Neural cell (in vitro differentiated cells): ENCODE measurements at regions not wholly inside any gene's neighbourhood (a gene's known extent, or its start where the extent isn't known, plus 50 kb on each side); places are given as distances from the start of the nearest gene placed in this dataset.

Experiments
- H2AFZ ChIP-seq: fragments of 200-600, 300-800 bp; sonication (generic), shearing (Covaris generic); 2 replicates; pipeline ENCODE4 v1.6.0; 2014; ENCODE audit warnings: low read depth, mild to moderate bottlenecking, antibody characterized with exemption, low read length, moderate library complexity
- H3F3A ChIP-seq: fragments of 200-600 bp; shearing (Covaris generic); 2 replicates; pipeline ENCODE4 v1.6.1; 2016; ENCODE audit warnings: mild to moderate bottlenecking, moderate library complexity, mixed read lengths, antibody characterized with exemption, low read length; ENCODE audit not compliant: insufficient read depth, poor library complexity, severe bottlenecking
- H3K27ac ChIP-seq: fragments of 200-600, 300-800 bp; sonication (generic), shearing (Covaris generic); 2 replicates; pipeline ENCODE4 v1.5.1; 2014; ENCODE audit warnings: mild to moderate bottlenecking, low read length, moderate library complexity
- H3K27me3 ChIP-seq: fragments of 300-800, 200-600 bp; sonication (generic), shearing (Covaris generic); 2 replicates; pipeline ENCODE4 v1.6.0; 2014; ENCODE audit warnings: mild to moderate bottlenecking, low read depth, low read length, moderate library complexity; ENCODE audit not compliant: insufficient read depth
- H3K36me3 ChIP-seq: fragments of 300-800, 200-600 bp; sonication (generic), shearing (Covaris generic); 2 replicates; pipeline ENCODE4 v1.5.1; 2014; ENCODE audit warnings: mild to moderate bottlenecking, antibody characterized with exemption, low read length, moderate library complexity; ENCODE audit not compliant: insufficient read depth
- H3K4me2 ChIP-seq: fragments of 300-800, 200-600 bp; sonication (generic), shearing (Covaris generic); 2 replicates; pipeline ENCODE4 v1.6.0; 2014; ENCODE audit warnings: mild to moderate bottlenecking, low read length
- H3K4me3 ChIP-seq: fragments of 300-800, 200-600 bp; sonication (generic), shearing (Covaris generic); 2 replicates; pipeline ENCODE4 v1.5.1; 2014; ENCODE audit warnings: mild to moderate bottlenecking, low read length, moderate library complexity
- H3K79me2 ChIP-seq: fragments of 200-600 bp; shearing (Covaris generic); replicated peaks from 2 replicates; pipeline ENCODE4 v1.6.0; 2014; ENCODE audit warnings: mild to moderate bottlenecking, low read length, moderate library complexity; ENCODE audit not compliant: insufficient read depth
- H3K9ac ChIP-seq: fragments of 300-800, 200-600 bp; sonication (generic), shearing (Covaris generic); 2 replicates; pipeline ENCODE4 v1.6.1; 2016; ENCODE audit warnings: mild to moderate bottlenecking, low read length, mixed read lengths
- H3K9me2 ChIP-seq: fragments of 200-600 bp; shearing (Covaris generic); 2 replicates; pipeline ENCODE4 v1.6.1; 2016; ENCODE audit warnings: mild to moderate bottlenecking, low read length, mixed read lengths; ENCODE audit not compliant: insufficient read depth
- H3K9me3 ChIP-seq: fragments of 200-600, 300-800 bp; sonication (generic), shearing (Covaris generic); 2 replicates; pipeline ENCODE4 v1.6.1; 2016; ENCODE audit warnings: mild to moderate bottlenecking, mixed run types, low read length, moderate library complexity, mixed read lengths
- H4K20me1 ChIP-seq: fragments of 200-600 bp; shearing (Covaris generic); 2 replicates; pipeline ENCODE4 v1.6.1; 2016; ENCODE audit warnings: mild to moderate bottlenecking, mixed run types; ENCODE audit not compliant: insufficient read depth
- EP300 ChIP-seq: fragments of 450-650 bp; conservative IDR thresholded peaks from 2 replicates; pipeline ENCODE4 v1.6.1; 2014; ENCODE audit warnings: antibody characterized with exemption, mild to moderate bottlenecking, moderate library complexity; ENCODE audit not compliant: poor library complexity, severe bottlenecking
- EZH2 ChIP-seq: fragments of 200-600, 300-800 bp; shearing (Covaris generic), sonication (generic); IDR thresholded peaks from 2 replicates; pipeline ENCODE4 v1.6.1; 2014; ENCODE audit warnings: antibody characterized with exemption, low read length, borderline replicate concordance, mild to moderate bottlenecking; ENCODE audit not compliant: insufficient read depth, poor library complexity, severe bottlenecking
- MXI1 ChIP-seq: fragments of 450-650 bp; conservative IDR thresholded peaks from 2 replicates; pipeline ENCODE4 v1.6.1; 2014; ENCODE audit warnings: antibody characterized with exemption, mild to moderate bottlenecking; ENCODE audit not compliant: poor library complexity, severe bottlenecking
- POLR2AphosphoS5 ChIP-seq: IDR thresholded peaks from 2 replicates; pipeline ENCODE4 v1.6.1; 2012
- RAD21 ChIP-seq: fragments of 450-650 bp; conservative IDR thresholded peaks from 2 replicates; pipeline ENCODE4 v1.6.1; 2014; ENCODE audit warnings: antibody characterized with exemption, mild to moderate bottlenecking, moderate library complexity
- SMC3 ChIP-seq: fragments of 450-650 bp; conservative IDR thresholded peaks from 2 replicates; pipeline ENCODE4 v1.6.1; 2014; ENCODE audit warnings: antibody characterized with exemption, mild to moderate bottlenecking, moderate library complexity; ENCODE audit not compliant: poor library complexity
- TAF1 ChIP-seq: IDR thresholded peaks from 2 replicates; pipeline ENCODE4 v1.6.1; 2012; ENCODE audit warnings: low read depth
- TF ChIP-seq, protein P1 (sequence below): fragments of 450-650 bp; IDR thresholded peaks from 2 replicates; pipeline ENCODE4 v1.5.1; 2014; ENCODE audit warnings: antibody characterized with exemption, mild to moderate bottlenecking, moderate library complexity; ENCODE audit not compliant: poor library complexity, severe bottlenecking
- TF ChIP-seq, protein P2 (sequence below): IDR thresholded peaks from 2 replicates; pipeline ENCODE4 v1.6.1; 2012; ENCODE audit warnings: borderline replicate concordance

DNA sequence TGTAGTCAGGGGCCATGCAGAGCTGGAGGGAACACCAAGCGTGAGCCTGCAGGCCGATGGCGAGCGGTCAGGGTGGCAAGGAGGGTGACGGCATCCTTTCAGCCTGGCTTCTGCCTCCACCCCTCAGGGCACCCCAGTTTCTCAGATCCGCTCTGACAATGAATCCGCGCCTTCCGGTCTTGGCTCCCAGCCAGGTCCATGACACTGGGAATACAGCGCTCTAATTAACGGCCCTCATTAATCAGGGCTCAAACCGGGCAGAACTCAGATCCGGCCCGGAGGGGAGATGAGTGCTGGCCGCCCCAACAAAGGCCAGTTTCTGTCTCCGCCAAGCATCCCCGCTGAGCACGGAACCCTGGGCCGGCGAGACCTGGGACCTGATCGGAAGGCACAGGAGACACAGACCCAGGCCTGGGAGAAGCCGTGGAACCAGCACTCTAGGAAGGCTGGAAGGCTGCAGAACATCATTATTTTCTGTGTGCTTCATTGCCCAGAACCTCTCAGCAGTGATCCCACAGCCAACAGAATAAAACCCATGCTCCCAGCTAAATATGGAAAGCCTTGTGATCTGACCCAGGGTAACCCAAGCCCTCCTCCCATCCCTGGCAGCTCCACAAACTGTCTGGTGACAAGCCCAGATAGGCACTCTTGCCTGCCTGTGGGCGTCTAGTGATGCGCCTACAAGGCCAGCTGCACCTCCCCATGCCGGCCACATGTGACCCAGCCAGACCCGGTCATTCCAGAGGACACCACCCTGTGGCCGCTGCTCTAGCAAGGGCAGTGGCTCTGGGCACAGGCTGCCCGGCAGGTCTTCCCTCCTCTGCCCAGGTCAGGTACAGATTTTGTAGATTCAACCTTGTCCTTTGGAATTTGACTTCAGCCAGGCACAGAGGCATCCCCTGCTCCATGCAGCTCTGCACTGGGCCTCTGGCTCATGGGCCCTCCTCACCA, 438.7 kb upstream of the MYT1L start:
- no peak overlapping the region for H3K4me2 ChIP-seq
- no peak overlapping the region for H3K27ac ChIP-seq
- no peak overlapping the region for H2AFZ ChIP-seq
- H3K4me3 ChIP-seq: no peak overlapping the region
- no peak overlapping the region for H3K9ac ChIP-seq
- H3K9me2 ChIP-seq: no peaks in the 10 kb centered on the region
- no peaks in the 10 kb centered on the region for H3F3A ChIP-seq
- no peaks in the 10 kb centered on the region for H3K79me2 ChIP-seq
- H4K20me1 ChIP-seq: no peaks in the 10 kb centered on the region
- H3K36me3 ChIP-seq: no peaks in the 10 kb centered on the region
- TF ChIP-seq POLR2AphosphoS5 (no peak), EP300 (no peak), EZH2 (no peak), RAD21 (no peak), TAF1 (no peak), MXI1 (no peak), SMC3 (no peak)
- TF ChIP-seq, protein P1, sequence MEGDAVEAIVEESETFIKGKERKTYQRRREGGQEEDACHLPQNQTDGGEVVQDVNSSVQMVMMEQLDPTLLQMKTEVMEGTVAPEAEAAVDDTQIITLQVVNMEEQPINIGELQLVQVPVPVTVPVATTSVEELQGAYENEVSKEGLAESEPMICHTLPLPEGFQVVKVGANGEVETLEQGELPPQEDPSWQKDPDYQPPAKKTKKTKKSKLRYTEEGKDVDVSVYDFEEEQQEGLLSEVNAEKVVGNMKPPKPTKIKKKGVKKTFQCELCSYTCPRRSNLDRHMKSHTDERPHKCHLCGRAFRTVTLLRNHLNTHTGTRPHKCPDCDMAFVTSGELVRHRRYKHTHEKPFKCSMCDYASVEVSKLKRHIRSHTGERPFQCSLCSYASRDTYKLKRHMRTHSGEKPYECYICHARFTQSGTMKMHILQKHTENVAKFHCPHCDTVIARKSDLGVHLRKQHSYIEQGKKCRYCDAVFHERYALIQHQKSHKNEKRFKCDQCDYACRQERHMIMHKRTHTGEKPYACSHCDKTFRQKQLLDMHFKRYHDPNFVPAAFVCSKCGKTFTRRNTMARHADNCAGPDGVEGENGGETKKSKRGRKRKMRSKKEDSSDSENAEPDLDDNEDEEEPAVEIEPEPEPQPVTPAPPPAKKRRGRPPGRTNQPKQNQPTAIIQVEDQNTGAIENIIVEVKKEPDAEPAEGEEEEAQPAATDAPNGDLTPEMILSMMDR: no peak
- TF ChIP-seq, protein P2, sequence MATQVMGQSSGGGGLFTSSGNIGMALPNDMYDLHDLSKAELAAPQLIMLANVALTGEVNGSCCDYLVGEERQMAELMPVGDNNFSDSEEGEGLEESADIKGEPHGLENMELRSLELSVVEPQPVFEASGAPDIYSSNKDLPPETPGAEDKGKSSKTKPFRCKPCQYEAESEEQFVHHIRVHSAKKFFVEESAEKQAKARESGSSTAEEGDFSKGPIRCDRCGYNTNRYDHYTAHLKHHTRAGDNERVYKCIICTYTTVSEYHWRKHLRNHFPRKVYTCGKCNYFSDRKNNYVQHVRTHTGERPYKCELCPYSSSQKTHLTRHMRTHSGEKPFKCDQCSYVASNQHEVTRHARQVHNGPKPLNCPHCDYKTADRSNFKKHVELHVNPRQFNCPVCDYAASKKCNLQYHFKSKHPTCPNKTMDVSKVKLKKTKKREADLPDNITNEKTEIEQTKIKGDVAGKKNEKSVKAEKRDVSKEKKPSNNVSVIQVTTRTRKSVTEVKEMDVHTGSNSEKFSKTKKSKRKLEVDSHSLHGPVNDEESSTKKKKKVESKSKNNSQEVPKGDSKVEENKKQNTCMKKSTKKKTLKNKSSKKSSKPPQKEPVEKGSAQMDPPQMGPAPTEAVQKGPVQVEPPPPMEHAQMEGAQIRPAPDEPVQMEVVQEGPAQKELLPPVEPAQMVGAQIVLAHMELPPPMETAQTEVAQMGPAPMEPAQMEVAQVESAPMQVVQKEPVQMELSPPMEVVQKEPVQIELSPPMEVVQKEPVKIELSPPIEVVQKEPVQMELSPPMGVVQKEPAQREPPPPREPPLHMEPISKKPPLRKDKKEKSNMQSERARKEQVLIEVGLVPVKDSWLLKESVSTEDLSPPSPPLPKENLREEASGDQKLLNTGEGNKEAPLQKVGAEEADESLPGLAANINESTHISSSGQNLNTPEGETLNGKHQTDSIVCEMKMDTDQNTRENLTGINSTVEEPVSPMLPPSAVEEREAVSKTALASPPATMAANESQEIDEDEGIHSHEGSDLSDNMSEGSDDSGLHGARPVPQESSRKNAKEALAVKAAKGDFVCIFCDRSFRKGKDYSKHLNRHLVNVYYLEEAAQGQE: no peak
- no peaks in the 10 kb centered on the region for H3K27me3 ChIP-seq
- H3K9me3 ChIP-seq: no peaks in the 10 kb centered on the region

DNA sequence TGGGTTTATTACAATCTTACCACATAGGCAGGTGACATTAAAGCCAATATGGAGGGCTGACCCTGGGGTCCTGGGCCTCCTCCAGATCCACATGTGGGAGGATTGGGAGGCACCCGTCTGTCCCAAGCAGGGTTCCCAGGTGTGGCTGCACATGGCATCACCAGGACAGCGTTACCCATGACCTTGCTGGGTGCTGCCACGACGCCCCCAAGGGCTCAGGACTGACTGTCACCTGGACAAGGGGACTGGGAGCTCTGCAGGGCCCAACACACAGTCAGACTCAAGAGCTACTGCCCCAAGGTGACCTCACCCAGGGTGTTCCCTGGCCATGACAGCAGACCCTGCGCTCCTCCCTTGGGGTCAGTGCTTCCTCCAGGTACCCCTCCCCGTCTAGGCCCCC, 437.4 kb upstream of the MYT1L start:
- Histone ChIP-seq H3K79me2 (no peaks in the 10 kb centered on the region), H3K4me2 (no peak overlapping the region), H3K36me3 (no peaks in the 10 kb centered on the region), H4K20me1 (no peaks in the 10 kb centered on the region), H3K27me3 (no peaks in the 10 kb centered on the region), H3K9me2 (no peaks in the 10 kb centered on the region), H3K27ac (no peak overlapping the region), H3F3A (no peaks in the 10 kb centered on the region), H2AFZ (no peak overlapping the region), H3K9ac (no peak overlapping the region), H3K9me3 (no peaks in the 10 kb centered on the region), H3K4me3 (no peak overlapping the region)
- TF ChIP-seq RAD21: no peak
- TF ChIP-seq, protein P2: no peak
- TF ChIP-seq, protein P1: no peak
- no peak for TF ChIP-seq EP300
